ENCODE measurements at regions not wholly inside any gene's neighbourhood (a gene's known extent, or its start where the extent isn't known, plus 50 kb on each side); places are given as distances from the start of the nearest gene placed in this dataset.
"Not testable (repeated sequence)": the region's sequence is repeated elsewhere in the genome, so short reads cannot be mapped to it uniquely, and the experiment has no call there.

- H3K9me3 Mint-ChIP-seq; H3K4me1 Mint-ChIP-seq; H3K27ac Mint-ChIP-seq (ENCODE audit: unreplicated experiment); H3K4me3 Mint-ChIP-seq; H3K36me3 Mint-ChIP-seq (ENCODE audit: low read depth); H3K27me3 Mint-ChIP-seq (ENCODE audit: low read depth); DNase-seq (ENCODE audit: low read depth, low spot score): not testable (repeated sequence)
Measured at GRCh38 chrX:144121566-144121965, 237.7 kb downstream of the UBE2NL start.

DNA sequence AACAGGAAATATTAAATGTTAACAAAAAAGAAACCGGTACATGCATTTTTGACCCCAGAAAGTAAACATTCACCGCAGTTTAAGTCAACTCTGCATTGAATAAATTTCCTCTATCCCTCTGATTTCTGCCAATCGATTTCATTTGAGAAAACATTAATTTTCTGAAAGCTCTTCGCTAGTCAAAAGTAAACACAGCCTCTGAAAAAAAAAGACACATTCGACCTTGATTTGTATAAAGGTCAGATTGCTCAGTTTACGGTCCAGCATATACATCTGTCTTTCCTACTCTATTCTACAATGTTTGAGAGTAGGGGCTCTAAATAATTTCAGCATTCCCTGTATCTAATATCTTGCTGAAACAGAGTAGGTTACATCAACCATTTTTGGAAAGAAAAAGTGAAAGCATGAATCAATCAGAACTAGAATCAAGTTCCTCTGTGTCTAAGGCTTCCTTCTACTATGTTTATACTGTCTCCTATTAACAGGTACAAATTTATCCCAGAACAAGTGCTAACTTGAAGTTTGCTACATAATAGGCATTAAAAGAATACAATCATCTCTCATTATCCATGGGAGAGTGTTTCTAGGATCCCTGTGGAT, 243.8 kb downstream of the UBE2NL start:
- not testable (repeated sequence) for DNase-seq (ENCODE audit: low read depth, low spot score); H3K36me3 Mint-ChIP-seq (ENCODE audit: low read depth); H3K27ac Mint-ChIP-seq (ENCODE audit: unreplicated experiment); H3K9me3 Mint-ChIP-seq; H3K4me3 Mint-ChIP-seq; H3K27me3 Mint-ChIP-seq (ENCODE audit: low read depth); H3K4me1 Mint-ChIP-seq

- not testable (repeated sequence) for H3K4me1 Mint-ChIP-seq; H3K27ac Mint-ChIP-seq (ENCODE audit: unreplicated experiment); DNase-seq (ENCODE audit: low read depth, low spot score); H3K27me3 Mint-ChIP-seq (ENCODE audit: low read depth); H3K4me3 Mint-ChIP-seq; H3K9me3 Mint-ChIP-seq; H3K36me3 Mint-ChIP-seq (ENCODE audit: low read depth)
Measured at GRCh38 chrX:144129511-144129910, 245.6 kb downstream of the UBE2NL start.

DNA sequence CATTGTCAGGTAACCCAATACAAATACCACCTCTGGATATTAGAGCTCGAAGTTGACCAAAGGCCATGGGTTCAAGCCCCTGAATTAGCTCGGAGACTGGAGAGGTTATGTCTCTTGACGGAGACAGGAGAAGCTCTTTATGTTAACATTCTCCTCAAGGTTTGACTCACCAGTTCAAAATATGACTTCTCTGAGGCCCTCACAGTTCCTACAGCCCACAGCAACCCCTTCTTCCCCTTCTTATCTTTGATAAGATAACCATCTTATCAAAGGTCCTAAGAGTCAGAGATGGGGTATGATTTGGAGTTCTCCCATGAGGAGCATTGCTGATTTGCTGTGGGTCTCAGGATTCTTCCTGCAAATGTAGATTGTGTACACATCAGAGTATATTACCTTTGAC, 246.6 kb downstream of the UBE2NL start:
- not testable (repeated sequence) for H3K4me3 Mint-ChIP-seq; H3K4me1 Mint-ChIP-seq; DNase-seq (ENCODE audit: low read depth, low spot score); H3K9me3 Mint-ChIP-seq; H3K36me3 Mint-ChIP-seq (ENCODE audit: low read depth); H3K27me3 Mint-ChIP-seq (ENCODE audit: low read depth); H3K27ac Mint-ChIP-seq (ENCODE audit: unreplicated experiment)

DNA sequence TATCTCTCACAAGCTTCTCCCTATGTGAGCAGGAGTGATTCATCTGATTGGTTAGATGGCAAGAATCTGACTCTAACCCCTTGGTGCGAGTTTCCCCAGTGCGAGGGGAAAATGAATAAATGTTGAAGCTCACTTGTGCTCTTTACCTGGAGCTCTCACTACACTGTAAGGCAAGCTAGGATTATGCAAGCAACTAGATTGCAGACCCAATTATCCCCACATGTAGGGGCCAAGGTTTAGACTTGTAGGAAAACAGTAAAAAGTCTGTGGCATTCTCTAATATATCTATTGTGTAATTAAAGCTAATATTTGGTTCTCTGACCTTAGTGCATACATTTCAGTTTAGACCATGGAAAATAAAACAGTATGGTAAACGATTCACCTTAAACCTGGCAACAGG, 247.2 kb downstream of the UBE2NL start:
- H3K9me3 Mint-ChIP-seq; H3K27me3 Mint-ChIP-seq (ENCODE audit: low read depth); H3K4me1 Mint-ChIP-seq; H3K27ac Mint-ChIP-seq (ENCODE audit: unreplicated experiment); H3K36me3 Mint-ChIP-seq (ENCODE audit: low read depth); DNase-seq (ENCODE audit: low read depth, low spot score); H3K4me3 Mint-ChIP-seq: not testable (repeated sequence)

DNA sequence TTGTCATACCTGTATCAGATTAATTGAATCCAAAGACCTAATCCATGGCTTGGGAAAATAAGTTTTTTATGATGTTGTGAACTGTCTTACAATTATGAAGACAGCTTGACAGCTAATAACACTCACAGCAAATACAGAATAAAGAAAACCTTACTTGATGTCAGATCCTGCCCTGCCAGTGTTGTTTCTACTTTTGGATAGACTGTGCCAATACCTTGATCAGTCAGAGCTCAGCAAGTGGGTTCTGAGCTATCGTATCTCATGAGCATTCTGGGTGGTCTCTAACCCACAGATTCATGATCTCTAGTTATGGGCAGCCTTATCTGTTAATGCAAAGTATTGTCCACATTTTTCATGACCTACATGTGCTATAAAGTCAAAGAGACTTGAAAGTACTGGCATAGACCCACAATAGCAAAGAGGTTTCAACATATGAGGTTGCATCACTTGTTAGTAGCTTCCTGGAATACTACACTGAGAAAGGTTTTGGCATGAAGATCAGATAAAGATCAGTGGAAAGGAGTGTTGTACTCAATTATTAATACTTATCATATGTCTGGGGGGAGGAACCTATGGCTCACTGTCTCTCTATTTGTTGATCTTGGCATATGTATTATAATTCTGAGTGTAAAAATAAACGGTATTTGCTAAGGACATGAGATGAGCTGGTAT, 250.7 kb downstream of the UBE2NL start:
- DNase-seq (ENCODE audit: low read depth, low spot score); H3K27ac Mint-ChIP-seq (ENCODE audit: unreplicated experiment); H3K36me3 Mint-ChIP-seq (ENCODE audit: low read depth); H3K9me3 Mint-ChIP-seq; H3K27me3 Mint-ChIP-seq (ENCODE audit: low read depth); H3K4me3 Mint-ChIP-seq; H3K4me1 Mint-ChIP-seq: not testable (repeated sequence)

DNA sequence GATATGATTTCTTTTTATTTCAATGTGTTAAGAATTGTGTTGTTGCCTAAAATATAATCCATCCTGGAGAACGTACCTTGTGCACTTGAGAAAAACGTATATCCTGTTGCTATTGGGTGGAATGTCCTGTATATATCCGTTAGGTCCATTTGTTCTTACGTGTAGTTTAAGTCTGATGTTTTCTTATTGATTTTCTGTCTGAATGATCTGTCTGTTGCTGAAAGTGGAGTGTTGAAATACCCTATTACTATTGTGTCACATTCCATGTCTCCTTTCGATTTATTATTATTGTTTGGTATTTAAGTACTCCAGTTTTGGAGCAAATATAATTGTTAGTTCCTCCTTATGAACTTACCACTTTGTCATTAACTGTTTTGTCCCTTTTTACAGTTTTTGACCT, 270.6 kb downstream of the UBE2NL start:
- H3K27ac Mint-ChIP-seq (ENCODE audit: unreplicated experiment); H3K36me3 Mint-ChIP-seq (ENCODE audit: low read depth); H3K4me3 Mint-ChIP-seq; DNase-seq (ENCODE audit: low read depth, low spot score); H3K9me3 Mint-ChIP-seq; H3K4me1 Mint-ChIP-seq; H3K27me3 Mint-ChIP-seq (ENCODE audit: low read depth): not testable (repeated sequence)

GRCh38 chrX:144185197-144185596, 301.3 kb downstream of the UBE2NL start:
- H3K4me3 Mint-ChIP-seq; H3K36me3 Mint-ChIP-seq (ENCODE audit: low read depth); H3K27me3 Mint-ChIP-seq (ENCODE audit: low read depth); H3K27ac Mint-ChIP-seq (ENCODE audit: unreplicated experiment); H3K9me3 Mint-ChIP-seq; DNase-seq (ENCODE audit: low read depth, low spot score); H3K4me1 Mint-ChIP-seq: not testable (repeated sequence)

DNA sequence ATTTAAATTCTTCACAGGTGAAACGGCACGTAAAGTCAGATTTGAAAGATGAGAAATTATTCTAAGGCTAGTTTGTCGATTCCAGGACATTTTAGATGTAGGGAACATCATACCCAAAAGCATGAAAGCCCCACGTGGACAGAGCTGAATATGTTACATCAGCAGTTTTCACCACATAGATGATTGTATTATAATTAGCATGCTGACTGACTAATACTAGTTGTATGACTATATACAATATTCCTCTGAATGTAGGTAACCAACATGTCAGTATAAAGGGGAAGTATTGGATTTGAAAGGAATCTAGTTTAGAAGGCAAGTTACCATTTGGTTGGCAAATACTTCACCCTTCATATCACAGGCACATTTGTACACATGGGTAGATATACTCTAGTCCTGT, 304.6 kb downstream of the UBE2NL start:
- H3K36me3 Mint-ChIP-seq (ENCODE audit: low read depth); H3K9me3 Mint-ChIP-seq; H3K27ac Mint-ChIP-seq (ENCODE audit: unreplicated experiment); H3K4me1 Mint-ChIP-seq; H3K27me3 Mint-ChIP-seq (ENCODE audit: low read depth); H3K4me3 Mint-ChIP-seq; DNase-seq (ENCODE audit: low read depth, low spot score): not testable (repeated sequence)

DNA sequence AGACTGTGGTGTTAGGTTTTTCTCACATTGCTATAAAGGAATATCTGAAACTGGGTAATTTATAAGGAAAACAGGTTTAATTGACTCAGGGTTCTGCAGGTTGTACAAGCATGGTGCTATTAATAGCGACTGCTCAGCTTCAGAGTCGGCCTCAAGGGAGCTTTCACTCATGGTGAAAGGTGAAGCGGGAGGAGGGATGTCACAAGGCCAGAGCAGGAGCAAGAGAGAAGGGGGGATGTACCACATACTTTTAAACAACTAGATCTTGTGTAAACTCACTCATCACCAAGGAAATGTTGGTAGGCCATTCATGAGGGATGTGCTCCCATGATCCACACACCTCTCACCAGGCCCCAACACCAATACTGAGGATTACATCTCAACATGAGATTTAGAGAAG, 313.2 kb downstream of the UBE2NL start:
- H3K4me1 Mint-ChIP-seq; H3K4me3 Mint-ChIP-seq; H3K27ac Mint-ChIP-seq (ENCODE audit: unreplicated experiment); DNase-seq (ENCODE audit: low read depth, low spot score); H3K9me3 Mint-ChIP-seq; H3K27me3 Mint-ChIP-seq (ENCODE audit: low read depth); H3K36me3 Mint-ChIP-seq (ENCODE audit: low read depth): not testable (repeated sequence)

DNA sequence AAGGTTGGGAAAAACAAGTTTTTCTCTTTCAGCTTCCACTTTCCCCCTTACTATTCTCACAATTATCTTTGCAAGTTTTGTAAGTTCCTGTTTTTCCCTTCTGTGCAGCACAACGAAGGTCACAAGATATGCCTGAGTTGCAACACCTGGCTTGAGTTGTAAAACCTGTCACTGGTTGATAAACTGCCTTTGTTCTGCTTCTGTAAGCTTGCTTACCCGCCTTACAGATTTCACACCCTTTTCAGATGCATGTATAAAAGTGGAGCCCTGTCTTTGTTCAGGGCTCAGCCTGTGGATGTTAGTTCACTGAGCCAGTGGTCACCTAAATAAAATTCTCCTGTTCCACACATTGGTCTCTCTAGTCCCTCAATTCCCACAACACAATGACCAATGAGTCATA, 318.9 kb downstream of the UBE2NL start:
- H3K4me3 Mint-ChIP-seq; H3K27me3 Mint-ChIP-seq (ENCODE audit: low read depth); DNase-seq (ENCODE audit: low read depth, low spot score); H3K36me3 Mint-ChIP-seq (ENCODE audit: low read depth); H3K4me1 Mint-ChIP-seq; H3K27ac Mint-ChIP-seq (ENCODE audit: unreplicated experiment); H3K9me3 Mint-ChIP-seq: not testable (repeated sequence)

DNA sequence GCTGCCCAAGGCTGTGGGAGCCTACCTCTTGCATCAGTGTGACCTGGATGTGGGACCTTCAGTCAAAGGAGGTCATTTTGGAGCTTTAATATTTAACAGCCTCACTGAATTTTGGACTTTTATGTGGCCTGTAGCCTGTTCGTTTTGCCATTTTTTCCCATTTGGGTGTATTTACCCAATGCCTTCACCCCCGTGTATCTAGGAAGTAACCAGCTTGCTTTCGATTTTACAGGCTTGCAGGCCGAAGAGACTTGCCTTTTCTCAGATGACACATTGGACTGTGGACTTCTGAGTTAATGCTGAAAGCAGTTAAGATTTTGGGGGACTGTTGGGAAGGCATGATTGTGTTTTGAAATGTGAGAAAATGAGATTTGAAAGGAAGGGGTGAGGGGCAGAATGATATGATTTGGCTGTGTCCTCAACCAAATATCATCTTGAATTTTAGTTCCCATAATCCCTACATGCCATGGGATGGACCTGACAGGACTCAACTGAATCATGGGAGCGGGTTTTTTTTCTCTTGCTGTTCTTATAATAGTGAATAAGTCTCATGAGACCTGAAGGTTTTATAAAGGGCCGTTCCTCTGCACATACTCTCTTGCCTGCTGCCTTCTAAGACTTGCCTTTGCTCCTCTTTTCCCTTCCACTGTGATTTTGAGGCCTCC, 324.6 kb downstream of the UBE2NL start:
- not testable (repeated sequence) for H3K4me1 Mint-ChIP-seq; H3K27ac Mint-ChIP-seq (ENCODE audit: unreplicated experiment); H3K9me3 Mint-ChIP-seq

More for the DNA sequence above, 324.6 kb downstream of the UBE2NL start:
- H3K4me3 Mint-ChIP-seq; H3K36me3 Mint-ChIP-seq (ENCODE audit: low read depth); H3K27me3 Mint-ChIP-seq (ENCODE audit: low read depth); DNase-seq (ENCODE audit: low read depth, low spot score): not testable (repeated sequence)

Measured in neural crest cell (in vitro differentiated cells).